OCI-LY7 (cell line): ENCODE measurements at regions not wholly inside any gene's neighbourhood (a gene's known extent, or its start where the extent isn't known, plus 50 kb on each side); places are given as distances from the start of the nearest gene placed in this dataset.

Experiments used
- BruUV-seq: library from RNA; stranded (reverse); fragments of 400-500 nt; replicated peaks from 2 replicates; lab custom pipeline; 2021; lab: Mats Ljungman, UMichigan
- CTCF ChIA-PET: fragments of 300-600 bp; sonication (Branson Sonifier 250); formaldehyde crosslinking; loops from one replicate; lab custom pipeline; 2022; ENCODE audit warnings: antibody characterized with exemption; ENCODE audit not compliant: unreplicated experiment; lab: Charles Lee
- POLR2A ChIA-PET: fragments of 300-600 bp; sonication (Branson Sonifier 250); formaldehyde crosslinking; loops from one replicate; lab custom pipeline; 2022; ENCODE audit warnings: antibody characterized with exemption; lab: Charles Lee
- DNase-seq: peaks from one replicate; pipeline ENCODE4 v3.0.0-alpha.2; 2015; ENCODE audit warnings: low spot score
- H2AFZ ChIP-seq: fragments of 200-600 bp; sonication (generic), shearing (Covaris generic); 2 replicates; pipeline ENCODE4 v1.6.1; 2014; ENCODE audit warnings: mild to moderate bottlenecking, antibody characterized with exemption, low read length, moderate library complexity
- H3K27ac ChIP-seq: fragments of 200-600 bp; sonication (generic); 2 replicates; pipeline ENCODE4 v1.5.1; 2014; ENCODE audit warnings: mixed run types, low read depth, mild to moderate bottlenecking, moderate library complexity, low read length, inconsistent platforms; ENCODE audit not compliant: poor library complexity, severe bottlenecking
- H3K36me3 ChIP-seq: fragments of 200-600 bp; sonication (generic); 2 replicates; pipeline ENCODE4 v1.6.1; 2014; ENCODE audit warnings: mild to moderate bottlenecking, antibody characterized with exemption, low read length, moderate library complexity, mixed read lengths; ENCODE audit not compliant: insufficient read depth
- H3K4me1 ChIP-seq: fragments of 200-600 bp; sonication (generic); 2 replicates; pipeline ENCODE4 v1.5.1; 2014; ENCODE audit warnings: mild to moderate bottlenecking, low read length; ENCODE audit not compliant: insufficient read depth, poor library complexity, severe bottlenecking
- H3K4me2 ChIP-seq: fragments of 200-600 bp; sonication (generic); 2 replicates; pipeline ENCODE4 v1.6.1; 2014; ENCODE audit warnings: mild to moderate bottlenecking, low read length
- H3K4me3 ChIP-seq: fragments of 200-600 bp; sonication (generic); 2 replicates; pipeline ENCODE4 v1.5.1; 2014; ENCODE audit warnings: mild to moderate bottlenecking, low read depth, low read length; ENCODE audit not compliant: poor library complexity, severe bottlenecking
- H3K79me2 ChIP-seq: fragments of 200-600 bp; sonication (generic); 2 replicates; pipeline ENCODE4 v1.6.1; 2016; ENCODE audit warnings: low read depth, mild to moderate bottlenecking, low read length, moderate library complexity, mixed read lengths; ENCODE audit not compliant: insufficient read depth
- H3K9me2 ChIP-seq: fragments of 200-600 bp; sonication (generic); 2 replicates; pipeline ENCODE4 v1.6.1; 2016; ENCODE audit warnings: mild to moderate bottlenecking, low read length, mixed read lengths; ENCODE audit not compliant: insufficient read depth
- H3K9me3 ChIP-seq: fragments of 200-600 bp; sonication (generic); 2 replicates; pipeline ENCODE4 v1.6.1; 2014; ENCODE audit warnings: mild to moderate bottlenecking, mixed run types, low read length, mixed read lengths
- H4K20me1 ChIP-seq: fragments of 200-600 bp; sonication (generic); 2 replicates; pipeline ENCODE4 v1.6.1; 2014; ENCODE audit warnings: mild to moderate bottlenecking, antibody characterized with exemption, low read length, moderate library complexity, mixed read lengths; ENCODE audit not compliant: insufficient read depth
- EZH2phosphoT487 ChIP-seq: fragments of 200-600 bp; sonication (generic); IDR thresholded peaks from 2 replicates; pipeline ENCODE4 v1.6.1; 2018; ENCODE audit warnings: low read depth, borderline replicate concordance, mild to moderate bottlenecking, mixed run types, antibody characterized with exemption, low read length, moderate library complexity, mixed read lengths
- intact Hi-C: fragments of 100-400 bp; cut with micrococcal nuclease; formaldehyde crosslinking; loops from one replicate; pipeline ENCODE4 v1.10.0; 2022; ENCODE audit not compliant: unreplicated experiment
- TF ChIP-seq, protein P1 (sequence below): fragments of 200-600 bp; sonication (generic); conservative IDR thresholded peaks from 2 replicates; pipeline ENCODE4 v1.5.1; 2014; ENCODE audit warnings: mild to moderate bottlenecking, antibody characterized with exemption, low read length, moderate library complexity, mixed read lengths

DNA sequence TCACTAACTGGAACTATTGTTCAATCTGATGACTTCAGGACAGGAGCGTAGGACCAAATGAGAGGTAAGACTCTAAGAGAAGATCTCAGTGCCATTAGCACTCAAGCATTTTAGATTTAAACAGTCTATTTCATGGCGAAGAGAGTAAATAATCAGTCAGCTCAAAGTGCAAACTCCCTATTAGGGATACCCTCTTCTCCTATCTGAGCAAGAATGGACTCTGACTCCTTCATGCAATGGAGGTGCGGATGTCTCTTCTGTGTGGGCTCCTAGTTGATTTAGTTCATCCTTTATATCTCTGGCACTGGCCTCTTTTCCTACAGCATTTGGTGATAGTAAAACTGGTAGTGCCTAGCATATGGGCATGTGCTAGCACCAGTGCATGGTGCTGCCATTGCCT is 144.6 kb downstream of the SMC2 start:
- POLR2A ChIA-PET, result no interaction called here
- no TSS peak for BruUV-seq
- Histone ChIP-seq H3K36me3 (no peaks in the 10 kb centered on the region), H4K20me1 (no peaks in the 10 kb centered on the region), H3K9me2 (no peaks in the 10 kb centered on the region), H3K27ac (no peak overlapping the region), H3K4me2 (no peak overlapping the region), H3K4me1 (no peaks in the 10 kb centered on the region), H2AFZ (no peak overlapping the region), H3K9me3 (no peaks in the 10 kb centered on the region), H3K79me2 (no peaks in the 10 kb centered on the region), H3K4me3 (no peak overlapping the region)
- DNase-seq, result no peak
- TF ChIP-seq, protein P1, sequence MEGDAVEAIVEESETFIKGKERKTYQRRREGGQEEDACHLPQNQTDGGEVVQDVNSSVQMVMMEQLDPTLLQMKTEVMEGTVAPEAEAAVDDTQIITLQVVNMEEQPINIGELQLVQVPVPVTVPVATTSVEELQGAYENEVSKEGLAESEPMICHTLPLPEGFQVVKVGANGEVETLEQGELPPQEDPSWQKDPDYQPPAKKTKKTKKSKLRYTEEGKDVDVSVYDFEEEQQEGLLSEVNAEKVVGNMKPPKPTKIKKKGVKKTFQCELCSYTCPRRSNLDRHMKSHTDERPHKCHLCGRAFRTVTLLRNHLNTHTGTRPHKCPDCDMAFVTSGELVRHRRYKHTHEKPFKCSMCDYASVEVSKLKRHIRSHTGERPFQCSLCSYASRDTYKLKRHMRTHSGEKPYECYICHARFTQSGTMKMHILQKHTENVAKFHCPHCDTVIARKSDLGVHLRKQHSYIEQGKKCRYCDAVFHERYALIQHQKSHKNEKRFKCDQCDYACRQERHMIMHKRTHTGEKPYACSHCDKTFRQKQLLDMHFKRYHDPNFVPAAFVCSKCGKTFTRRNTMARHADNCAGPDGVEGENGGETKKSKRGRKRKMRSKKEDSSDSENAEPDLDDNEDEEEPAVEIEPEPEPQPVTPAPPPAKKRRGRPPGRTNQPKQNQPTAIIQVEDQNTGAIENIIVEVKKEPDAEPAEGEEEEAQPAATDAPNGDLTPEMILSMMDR, result no peak
- TF ChIP-seq EZH2phosphoT487, result no peak
- CTCF ChIA-PET, result no interaction called here
- intact Hi-C loops, result no loop called here

DNA sequence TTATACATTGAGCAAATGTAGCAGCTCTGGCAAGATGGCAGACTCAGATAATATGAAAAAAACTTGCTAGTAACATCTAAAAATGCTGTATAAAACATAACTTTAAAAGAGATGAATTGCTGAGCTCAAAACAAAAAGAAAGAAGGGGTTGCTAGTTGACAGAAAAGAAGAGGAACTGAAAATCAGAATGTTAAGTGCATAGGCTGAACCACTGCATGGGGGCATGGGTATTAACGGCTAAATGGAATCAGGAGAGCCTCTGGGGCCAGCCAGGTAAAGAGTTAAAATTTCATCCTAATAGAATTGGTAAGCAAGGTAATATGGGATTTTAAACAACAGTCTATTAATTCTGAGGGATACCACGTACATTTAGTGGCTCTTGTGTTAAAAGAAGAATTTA is 146.8 kb downstream of the SMC2 start:
- intact Hi-C loops, result no loop called here
- ChIA-PET POLR2A (interaction anchor here (0.6 kb wide), 1 partner anchor 37 kb away, joined by 3 read pairs; no protein-coding TSS in a partner anchor), CTCF (no interaction called here)
- no peaks in the 10 kb centered on the region for H3K36me3 ChIP-seq
- no peaks in the 10 kb centered on the region for H3K79me2 ChIP-seq
- no peaks in the 10 kb centered on the region for H3K4me1 ChIP-seq
- H3K4me3 ChIP-seq, result no peak overlapping the region
- no peaks in the 10 kb centered on the region for H3K9me3 ChIP-seq
- DNase-seq, result peak; percentile 1
- no peak overlapping the region for H2AFZ ChIP-seq
- no peak for TF ChIP-seq EZH2phosphoT487
- TF ChIP-seq, protein P1, result no peak
- H3K27ac ChIP-seq, result no peak overlapping the region
- no peaks in the 10 kb centered on the region for H4K20me1 ChIP-seq
- H3K4me2 ChIP-seq, result no peak overlapping the region
- no peaks in the 10 kb centered on the region for H3K9me2 ChIP-seq
- BruUV-seq, result no TSS peak

DNA sequence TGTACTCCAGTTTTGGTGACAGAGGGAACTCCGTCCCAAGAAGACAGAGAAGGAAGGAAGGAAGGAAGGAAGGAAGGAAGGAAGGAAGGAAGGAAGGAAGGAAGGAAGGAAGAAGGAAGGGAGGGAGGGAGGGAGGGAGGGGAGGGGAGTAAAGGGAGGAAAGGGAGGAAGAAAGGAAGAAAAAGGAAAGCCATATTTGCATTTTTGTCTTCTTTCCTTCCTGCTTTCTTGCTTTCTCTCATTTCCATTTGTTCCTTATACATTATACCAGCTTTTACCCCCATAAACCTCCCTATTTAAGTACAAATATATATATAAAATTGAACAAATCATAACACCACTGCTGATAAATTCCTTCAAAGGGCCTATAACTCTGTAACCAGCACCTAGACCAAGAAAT is 151.8 kb downstream of the SMC2 start:
- H3K36me3 ChIP-seq, result no peaks in the 10 kb centered on the region
- ChIA-PET POLR2A (no interaction called here), CTCF (no interaction called here)
- H3K4me2 ChIP-seq, result no peak overlapping the region
- no peak overlapping the region for H2AFZ ChIP-seq
- TF ChIP-seq, protein P1, result no peak
- no peak for TF ChIP-seq EZH2phosphoT487
- no peak for DNase-seq
- H3K4me3 ChIP-seq, result no peak overlapping the region
- intact Hi-C loops, result no loop called here
- no TSS peak for BruUV-seq
- H3K79me2 ChIP-seq, result no peaks in the 10 kb centered on the region
- no peaks in the 10 kb centered on the region for H3K9me2 ChIP-seq
- no peak overlapping the region for H3K27ac ChIP-seq
- H3K4me1 ChIP-seq, result no peaks in the 10 kb centered on the region
- no peaks in the 10 kb centered on the region for H3K9me3 ChIP-seq
- no peaks in the 10 kb centered on the region for H4K20me1 ChIP-seq
